ENCODE measurements at regions not wholly inside any gene's neighbourhood (a gene's known extent, or its start where the extent isn't known, plus 50 kb on each side); places are given as distances from the start of the nearest gene placed in this dataset.

DNA sequence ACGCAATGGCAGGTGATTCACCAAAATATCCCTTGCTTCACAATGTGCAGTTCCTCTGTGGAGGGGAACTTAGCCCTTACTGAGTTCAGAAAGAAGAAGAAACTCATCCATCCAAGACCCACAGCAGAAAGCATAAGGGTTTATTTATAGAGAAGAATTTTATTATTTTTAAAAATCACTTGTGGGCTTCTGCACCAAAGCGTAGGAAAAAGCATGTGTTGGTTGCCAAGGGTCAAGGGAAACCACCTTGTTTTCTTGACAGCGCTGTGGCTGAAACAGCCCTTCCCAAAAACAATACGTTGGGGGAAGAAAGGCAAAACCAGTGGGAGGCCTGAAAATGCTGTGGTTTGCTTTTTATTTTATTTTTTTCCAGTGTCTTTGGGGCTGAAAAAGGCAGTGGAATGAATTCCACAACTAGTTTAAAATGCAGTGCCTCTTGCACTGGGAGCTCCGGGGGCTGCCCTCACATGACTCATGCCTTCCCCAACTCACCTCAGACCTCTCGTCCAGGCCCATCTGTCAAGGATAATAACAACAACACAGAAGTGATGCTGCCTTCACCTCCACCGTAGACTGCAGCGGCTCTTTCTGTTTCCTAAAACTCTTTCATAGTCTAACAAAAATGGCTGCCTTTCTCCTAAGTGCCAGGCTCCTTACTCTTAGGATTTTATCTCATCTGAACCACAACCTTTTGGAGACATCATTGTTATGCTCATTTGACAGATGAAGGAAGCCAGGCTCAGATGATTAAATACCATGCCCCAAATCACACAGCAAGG is 224.2 kb upstream of the JUN start:
- peak; percentile 33 to 64 for DNase-seq
- Mint-ChIP-seq H3K4me3 (peak overlapping the region; percentile 46 to 60), H3K27me3 (ENCODE audit: low read depth) (no peaks in the 10 kb centered on the region), H3K9me3 (no peaks in the 10 kb centered on the region), H3K4me1 (ENCODE audit: low read depth) (peaks cover 44% of the 10 kb centered on the region), H3K36me3 (ENCODE audit: insufficient read depth in 2 of 2) (no peaks in the 10 kb centered on the region), H3K27ac (peak overlapping the region; percentile 20)
- ATAC-seq (replicated peaks in 1 of 2): peak; percentile 88 to 93

- no peak for DNase-seq
Measured at GRCh38 chr1:59008599-59009347, 224.9 kb upstream of the JUN start.

GRCh38 chr1:59011663-59012062 is 227.8 kb upstream of the JUN start:
- no peaks in the 10 kb centered on the region for H3K9me3 Mint-ChIP-seq
- H3K27me3 Mint-ChIP-seq (ENCODE audit: low read depth): no peaks in the 10 kb centered on the region
- H3K4me3 Mint-ChIP-seq: no peak overlapping the region
- no peak overlapping the region for H3K27ac Mint-ChIP-seq
- peaks cover 38% of the 10 kb centered on the region for H3K4me1 Mint-ChIP-seq (ENCODE audit: low read depth)
- H3K36me3 Mint-ChIP-seq (ENCODE audit: insufficient read depth in 2 of 2): no peaks in the 10 kb centered on the region
- DNase-seq: no peak
- ATAC-seq (replicated peaks in 1 of 2): no peak

More at GRCh38 chr1:59008599-59009347, 224.9 kb upstream of the JUN start:
- H3K4me1 Mint-ChIP-seq (ENCODE audit: low read depth): peaks cover 45% of the 10 kb centered on the region
- H3K27me3 Mint-ChIP-seq (ENCODE audit: low read depth): no peaks in the 10 kb centered on the region
- no peaks in the 10 kb centered on the region for H3K9me3 Mint-ChIP-seq
- ATAC-seq (replicated peaks in 1 of 2): peak; percentile 60
- H3K36me3 Mint-ChIP-seq (ENCODE audit: insufficient read depth in 2 of 2): no peaks in the 10 kb centered on the region
- H3K27ac Mint-ChIP-seq: peak overlapping the region; percentile 20
- H3K4me3 Mint-ChIP-seq: peak overlapping the region; percentile 46 to 60

DNA sequence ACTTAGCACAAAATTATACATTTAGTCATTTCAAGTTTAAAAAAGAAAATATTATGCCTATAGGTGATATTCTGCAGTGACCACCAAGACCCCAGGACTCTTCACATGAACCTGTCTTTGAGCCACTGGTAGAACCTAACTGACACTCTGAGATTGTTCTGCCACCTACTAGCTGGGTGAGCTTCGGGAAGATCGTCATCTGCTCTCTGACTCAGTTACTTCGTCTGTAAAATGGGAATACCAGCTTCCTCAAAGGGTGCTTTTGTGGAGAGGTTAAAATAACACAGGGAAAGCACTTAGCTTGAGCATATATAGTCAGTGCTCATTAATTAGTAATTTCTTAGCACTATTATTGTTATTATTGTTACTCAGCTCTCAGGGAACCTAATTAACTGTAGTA is 228.5 kb upstream of the JUN start:
- Mint-ChIP-seq H3K27me3 (ENCODE audit: low read depth) (no peaks in the 10 kb centered on the region), H3K36me3 (ENCODE audit: insufficient read depth in 2 of 2) (no peaks in the 10 kb centered on the region), H3K27ac (no peak overlapping the region), H3K4me3 (no peak overlapping the region), H3K9me3 (no peaks in the 10 kb centered on the region), H3K4me1 (ENCODE audit: low read depth) (peaks cover 31% of the 10 kb centered on the region)
- ATAC-seq (replicated peaks in 1 of 2) (no peak), DNase-seq (no peak)

- DNase-seq: no peak
- Mint-ChIP-seq H3K4me3 (peak overlapping the region in 1 of 2 donors; percentile 8), H3K4me1 (ENCODE audit: low read depth) (peaks cover 22% of the 10 kb centered on the region), H3K27ac (peak overlapping the region; percentile 26), H3K27me3 (ENCODE audit: low read depth) (no peaks in the 10 kb centered on the region), H3K9me3 (peaks cover under 1 to 1% of the 10 kb centered on the region in 2 donors), H3K36me3 (ENCODE audit: insufficient read depth in 2 of 2) (no peaks in the 10 kb centered on the region)
- no peak for ATAC-seq (replicated peaks in 1 of 2)
Measured at GRCh38 chr1:59013276-59013927, 229.6 kb upstream of the JUN start.

- Mint-ChIP-seq H3K4me3 (no peak overlapping the region), H3K9me3 (peaks cover 2 to 3% of the 10 kb centered on the region in 2 donors), H3K4me1 (ENCODE audit: low read depth) (peaks cover 23% of the 10 kb centered on the region), H3K36me3 (ENCODE audit: insufficient read depth in 2 of 2) (peaks cover 0 to 2% of the 10 kb centered on the region in 2 donors), H3K27ac (peak overlapping the region; percentile 26), H3K27me3 (ENCODE audit: low read depth) (no peaks in the 10 kb centered on the region)
- ATAC-seq (replicated peaks in 1 of 2): no peak
- no peak for DNase-seq
Measured at GRCh38 chr1:59013928-59014279, 230.1 kb upstream of the JUN start.

GRCh38 chr1:59014827-59015226 is 231.0 kb upstream of the JUN start:
- Mint-ChIP-seq H3K9me3 (peaks cover 3% of the 10 kb centered on the region in 2 donors), H3K36me3 (ENCODE audit: insufficient read depth in 2 of 2) (peaks cover under 1 to 2% of the 10 kb centered on the region in 2 donors), H3K4me1 (ENCODE audit: low read depth) (peaks cover 32% of the 10 kb centered on the region), H3K4me3 (no peak overlapping the region), H3K27me3 (ENCODE audit: low read depth) (no peaks in the 10 kb centered on the region), H3K27ac (no peak overlapping the region)
- DNase-seq (no peak), ATAC-seq (replicated peaks in 1 of 2) (no peak)

- Mint-ChIP-seq H3K36me3 (ENCODE audit: insufficient read depth in 2 of 2) (peaks cover 2 to 5% of the 10 kb centered on the region in 2 donors), H3K27ac (no peak overlapping the region), H3K27me3 (ENCODE audit: low read depth) (no peaks in the 10 kb centered on the region), H3K9me3 (peaks cover 5% of the 10 kb centered on the region in 2 donors), H3K4me3 (no peak overlapping the region), H3K4me1 (ENCODE audit: low read depth) (peaks cover 41% of the 10 kb centered on the region)
- ATAC-seq (replicated peaks in 1 of 2): no peak
- no peak for DNase-seq
Measured at GRCh38 chr1:59015708-59016107, 231.9 kb upstream of the JUN start.

- ATAC-seq (replicated peaks in 1 of 2): no peak
- peaks cover 46% of the 10 kb centered on the region for H3K4me1 Mint-ChIP-seq (ENCODE audit: low read depth)
Measured at GRCh38 chr1:59016390-59016789, 232.5 kb upstream of the JUN start.

DNA sequence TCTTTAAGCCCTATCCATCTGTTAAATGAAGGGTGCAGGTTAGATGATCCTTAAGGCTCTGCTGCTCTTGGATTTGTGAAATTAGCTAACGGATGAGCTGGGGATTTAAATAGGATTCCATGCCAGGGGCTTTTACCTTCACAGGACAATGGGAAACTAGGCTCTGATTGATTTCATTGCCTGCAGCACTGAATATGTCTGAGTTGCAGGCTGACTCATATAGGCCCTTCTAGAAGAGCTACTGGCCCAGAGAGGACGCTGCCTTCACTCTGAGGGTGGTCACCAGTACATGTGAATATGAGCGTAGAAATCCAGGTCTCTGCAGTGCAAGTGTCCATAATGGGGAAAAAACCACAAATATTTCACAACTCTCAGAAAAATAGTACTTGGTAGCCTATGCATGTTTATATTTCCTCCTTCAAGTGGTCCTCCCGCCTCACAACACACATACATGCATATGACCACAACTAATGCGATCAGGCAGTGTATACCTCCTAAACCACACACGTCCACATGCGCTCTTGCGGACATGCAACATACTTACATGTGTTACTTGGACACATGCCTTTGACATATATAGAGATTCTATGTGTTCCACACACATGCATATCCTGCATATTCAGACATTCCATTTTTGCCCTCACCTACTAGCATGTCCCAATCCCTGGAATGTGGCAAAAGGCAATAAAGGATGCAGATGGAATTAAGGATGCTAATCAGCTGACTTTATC is 233.8 kb upstream of the JUN start:
- H3K36me3 Mint-ChIP-seq (ENCODE audit: insufficient read depth in 2 of 2): peaks cover 2 to 5% of the 10 kb centered on the region in 2 donors
- H3K4me1 Mint-ChIP-seq (ENCODE audit: low read depth): peaks cover 54% of the 10 kb centered on the region
- no peak overlapping the region for H3K4me3 Mint-ChIP-seq
- DNase-seq (no peak), ATAC-seq (replicated peaks in 1 of 2) (no peak)
- H3K27me3 Mint-ChIP-seq (ENCODE audit: low read depth): no peaks in the 10 kb centered on the region
- H3K9me3 Mint-ChIP-seq: peaks cover 5% of the 10 kb centered on the region in 2 donors
- no peak overlapping the region for H3K27ac Mint-ChIP-seq

More at GRCh38 chr1:59016390-59016789, 232.5 kb upstream of the JUN start:
- no peak for DNase-seq
- H3K27me3 Mint-ChIP-seq (ENCODE audit: low read depth): no peaks in the 10 kb centered on the region
- no peak overlapping the region for H3K4me3 Mint-ChIP-seq
- H3K36me3 Mint-ChIP-seq (ENCODE audit: insufficient read depth in 2 of 2): peaks cover 2 to 5% of the 10 kb centered on the region in 2 donors
- peaks cover 5% of the 10 kb centered on the region in 2 donors for H3K9me3 Mint-ChIP-seq
- H3K27ac Mint-ChIP-seq: no peak overlapping the region

- H3K36me3 Mint-ChIP-seq (ENCODE audit: insufficient read depth in 2 of 2): peaks cover 2 to 5% of the 10 kb centered on the region in 2 donors
- no peak for DNase-seq
- H3K4me3 Mint-ChIP-seq: peak overlapping the region in 1 of 2 donors; percentile 49
Measured at GRCh38 chr1:59018446-59018845, 234.6 kb upstream of the JUN start.

GRCh38 chr1:59018860-59019259 is 235.0 kb upstream of the JUN start:
- no peak for DNase-seq
- peaks cover 56% of the 10 kb centered on the region for H3K4me1 Mint-ChIP-seq (ENCODE audit: low read depth)
- peaks cover 2 to 5% of the 10 kb centered on the region in 2 donors for H3K36me3 Mint-ChIP-seq (ENCODE audit: insufficient read depth in 2 of 2)
- ATAC-seq (replicated peaks in 1 of 2): no peak
- no peak overlapping the region for H3K27ac Mint-ChIP-seq
- H3K27me3 Mint-ChIP-seq (ENCODE audit: low read depth): no peaks in the 10 kb centered on the region
- H3K9me3 Mint-ChIP-seq: peaks cover 5% of the 10 kb centered on the region in 2 donors
- H3K4me3 Mint-ChIP-seq: peak overlapping the region in 1 of 2 donors; percentile 49

More at GRCh38 chr1:59018446-59018845, 234.6 kb upstream of the JUN start:
- Mint-ChIP-seq H3K27me3 (ENCODE audit: low read depth) (no peaks in the 10 kb centered on the region), H3K27ac (no peak overlapping the region), H3K9me3 (peaks cover 5% of the 10 kb centered on the region in 2 donors), H3K4me1 (ENCODE audit: low read depth) (peaks cover 58% of the 10 kb centered on the region)
- no peak for ATAC-seq (replicated peaks in 1 of 2)
